Colonic mucosa (tissue), 4 donors: ENCODE measurements at regions not wholly inside any gene's neighbourhood (a gene's known extent, or its start where the extent isn't known, plus 50 kb on each side); places are given as distances from the start of the nearest gene placed in this dataset.

Source experiments
- DNase-seq: peaks from one replicate; pipeline ENCODE4 v3.0.0-alpha.2; 2020
- H3K27ac ChIP-seq: fragments of 200-600 bp; one replicate; pipeline ENCODE4 v1.8.0; 2021
- H3K27me3 ChIP-seq: fragments of 200-600 bp; one replicate; pipeline ENCODE4 v1.8.0; 2021
- H3K36me3 ChIP-seq: fragments of 200-600 bp; one replicate; pipeline ENCODE4 v1.8.0; 2021
- H3K4me1 ChIP-seq: fragments of 200-600 bp; one replicate; pipeline ENCODE4 v1.8.0; 2021; ENCODE audit warnings: mild to moderate bottlenecking
- H3K4me3 ChIP-seq: fragments of 200-600 bp; one replicate; pipeline ENCODE4 v1.8.0; 2021
- H3K9ac ChIP-seq, 2 donors: one replicate each; pipeline ENCODE4 v1.7.0; 2013; ENCODE audit warnings: control low read depth in 2 of 2, low read depth in 2 of 2, low read length in 2 of 2
- H3K9me3 ChIP-seq: fragments of 200-600 bp; one replicate; pipeline ENCODE4 v1.8.0; 2021
- CTCF ChIP-seq: fragments of 200-600 bp; IDR thresholded peaks from one replicate; pipeline ENCODE4 v1.8.0; 2022; ENCODE audit warnings: antibody characterized with exemption, mild to moderate bottlenecking
- intact Hi-C: fragments of 100-400 bp; cut with DNase I; formaldehyde crosslinking; loops from one replicate; pipeline ENCODE4 v1.14.1; 2022
- donor health status: healthy.
- donor health status: DM: no; HTN: no; CAD: no.
- donor health status: DM: no; HTN: no; CAD: no.

GRCh38 chr6:88490195-88490907 is 324.2 kb upstream of the CNR1 start:
- no peaks in the 10 kb centered on the region for H3K9me3 ChIP-seq
- H3K36me3 ChIP-seq: no peaks in the 10 kb centered on the region
- intact Hi-C loops: no loop called here
- H3K27me3 ChIP-seq: no peaks in the 10 kb centered on the region
- TF ChIP-seq CTCF: no peak
- no peak for DNase-seq
- H3K4me3 ChIP-seq: no peak overlapping the region
- H3K9ac ChIP-seq: no peak overlapping the region
- no peaks in the 10 kb centered on the region for H3K4me1 ChIP-seq
- no peak overlapping the region for H3K27ac ChIP-seq

- intact Hi-C loops: no loop called here
These were observed 317.3 kb upstream of the CNR1 start for GRCh38 chr6:88483424-88483823.

GRCh38 chr6:88482465-88482864 is 316.3 kb upstream of the CNR1 start:
- H3K4me1 ChIP-seq: no peaks in the 10 kb centered on the region
- H3K4me3 ChIP-seq: no peak overlapping the region
- no peak overlapping the region for H3K27ac ChIP-seq
- no peak overlapping the region for H3K9ac ChIP-seq
- no peaks in the 10 kb centered on the region for H3K27me3 ChIP-seq
- intact Hi-C loops: no loop called here
- no peaks in the 10 kb centered on the region for H3K36me3 ChIP-seq
- no peak for TF ChIP-seq CTCF
- H3K9me3 ChIP-seq: no peaks in the 10 kb centered on the region
- DNase-seq: no peak

More at GRCh38 chr6:88483424-88483823, 317.3 kb upstream of the CNR1 start:
- no peaks in the 10 kb centered on the region for H3K9me3 ChIP-seq
- no peak overlapping the region for H3K9ac ChIP-seq
- H3K27me3 ChIP-seq: no peaks in the 10 kb centered on the region
- no peak overlapping the region for H3K27ac ChIP-seq
- no peak overlapping the region for H3K4me3 ChIP-seq
- TF ChIP-seq CTCF: no peak
- H3K4me1 ChIP-seq: no peaks in the 10 kb centered on the region
- no peak for DNase-seq
- H3K36me3 ChIP-seq: no peaks in the 10 kb centered on the region

GRCh38 chr6:88481519-88481918 is 315.4 kb upstream of the CNR1 start:
- H3K9me3 ChIP-seq: no peaks in the 10 kb centered on the region
- TF ChIP-seq CTCF: no peak
- intact Hi-C loops: no loop called here

GRCh38 chr6:88480816-88481215 is 314.7 kb upstream of the CNR1 start:
- no peaks in the 10 kb centered on the region for H3K4me1 ChIP-seq
- no peak for DNase-seq
- intact Hi-C loops: no loop called here
- no peaks in the 10 kb centered on the region for H3K9me3 ChIP-seq
- H3K9ac ChIP-seq: no peak overlapping the region
- no peak overlapping the region for H3K4me3 ChIP-seq
- H3K27me3 ChIP-seq: no peaks in the 10 kb centered on the region
- TF ChIP-seq CTCF: no peak
- H3K27ac ChIP-seq: no peak overlapping the region
- no peaks in the 10 kb centered on the region for H3K36me3 ChIP-seq

More at GRCh38 chr6:88481519-88481918, 315.4 kb upstream of the CNR1 start:
- Histone ChIP-seq H3K27ac (no peak overlapping the region), H3K4me1 (no peaks in the 10 kb centered on the region), H3K4me3 (no peak overlapping the region), H3K36me3 (no peaks in the 10 kb centered on the region), H3K9ac (no peak overlapping the region), H3K27me3 (no peaks in the 10 kb centered on the region)
- no peak for DNase-seq
